ENCODE measurements at regions not wholly inside any gene's neighbourhood (a gene's known extent, or its start where the extent isn't known, plus 50 kb on each side); places are given as distances from the start of the nearest gene placed in this dataset.
A peak's percentile ranks its signal among the peaks of the same experiment; 100 is the strongest.

DNA sequence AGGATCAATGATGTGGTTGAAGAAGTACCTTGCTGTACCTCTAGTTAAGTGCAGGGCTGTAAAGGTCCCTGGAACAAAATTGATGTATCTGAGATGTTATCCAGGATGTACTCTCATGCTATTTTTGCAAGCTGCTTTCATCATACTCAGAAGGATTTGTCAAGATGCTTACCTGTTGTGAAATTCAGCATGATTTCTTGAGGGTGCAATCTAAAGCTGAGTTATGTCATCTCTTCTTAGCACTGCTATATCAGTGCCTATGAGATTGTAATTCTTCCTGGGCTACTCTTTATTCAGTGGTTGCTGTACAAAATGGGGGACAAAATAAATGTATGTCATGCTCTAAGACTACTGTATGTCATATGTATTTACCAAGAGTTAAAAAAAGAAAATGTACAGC is 340.7 kb upstream of the LMO3 start:
- H3K9me2 ChIP-seq (replicated peaks; ENCODE audit: insufficient read depth, low read length) = no peaks in the 10 kb centered on the region
- no peak for TF ChIP-seq EZH2 (optimal IDR thresholded peaks at IDR 0.05; ENCODE audit: low read depth, low read length)
- TF ChIP-seq, protein P1, sequence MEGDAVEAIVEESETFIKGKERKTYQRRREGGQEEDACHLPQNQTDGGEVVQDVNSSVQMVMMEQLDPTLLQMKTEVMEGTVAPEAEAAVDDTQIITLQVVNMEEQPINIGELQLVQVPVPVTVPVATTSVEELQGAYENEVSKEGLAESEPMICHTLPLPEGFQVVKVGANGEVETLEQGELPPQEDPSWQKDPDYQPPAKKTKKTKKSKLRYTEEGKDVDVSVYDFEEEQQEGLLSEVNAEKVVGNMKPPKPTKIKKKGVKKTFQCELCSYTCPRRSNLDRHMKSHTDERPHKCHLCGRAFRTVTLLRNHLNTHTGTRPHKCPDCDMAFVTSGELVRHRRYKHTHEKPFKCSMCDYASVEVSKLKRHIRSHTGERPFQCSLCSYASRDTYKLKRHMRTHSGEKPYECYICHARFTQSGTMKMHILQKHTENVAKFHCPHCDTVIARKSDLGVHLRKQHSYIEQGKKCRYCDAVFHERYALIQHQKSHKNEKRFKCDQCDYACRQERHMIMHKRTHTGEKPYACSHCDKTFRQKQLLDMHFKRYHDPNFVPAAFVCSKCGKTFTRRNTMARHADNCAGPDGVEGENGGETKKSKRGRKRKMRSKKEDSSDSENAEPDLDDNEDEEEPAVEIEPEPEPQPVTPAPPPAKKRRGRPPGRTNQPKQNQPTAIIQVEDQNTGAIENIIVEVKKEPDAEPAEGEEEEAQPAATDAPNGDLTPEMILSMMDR (IDR thresholded peaks at IDR 0.05; ENCODE audit: low read length) = no peak
- TF ChIP-seq EZH2phosphoT487 (IDR thresholded peaks at IDR 0.05; ENCODE audit: low read length) = no peak
- H3K4me3 ChIP-seq (ENCODE audit: low read length) = no peak overlapping the region
- no peak overlapping the region for H3K4me2 ChIP-seq (ENCODE audit: low read depth, low read length)
- H3K27me3 ChIP-seq (replicated peaks; ENCODE audit: insufficient read depth, low read length) = no peaks in the 10 kb centered on the region
- H3K27ac ChIP-seq (ENCODE audit: low read length) = no peak overlapping the region
- H3K9me3 ChIP-seq (replicated peaks; ENCODE audit: insufficient read depth, low read length) = no peaks in the 10 kb centered on the region
- H3F3A ChIP-seq (ENCODE audit: insufficient read depth, low read length) = no peaks in the 10 kb centered on the region
- no peaks in the 10 kb centered on the region for H3K4me1 ChIP-seq (ENCODE audit: low read length)
- H4K20me1 ChIP-seq (ENCODE audit: insufficient read depth, low read length) = no peaks in the 10 kb centered on the region
- no peak overlapping the region for H3K9ac ChIP-seq (ENCODE audit: low read length)
- DNase-seq = no peak
- H3K79me2 ChIP-seq (ENCODE audit: low read length) = no peaks in the 10 kb centered on the region
- no peak overlapping the region for H2AFZ ChIP-seq (ENCODE audit: low read length)
- H3K36me3 ChIP-seq (replicated peaks; ENCODE audit: insufficient read depth, low read length) = no peaks in the 10 kb centered on the region

DNA sequence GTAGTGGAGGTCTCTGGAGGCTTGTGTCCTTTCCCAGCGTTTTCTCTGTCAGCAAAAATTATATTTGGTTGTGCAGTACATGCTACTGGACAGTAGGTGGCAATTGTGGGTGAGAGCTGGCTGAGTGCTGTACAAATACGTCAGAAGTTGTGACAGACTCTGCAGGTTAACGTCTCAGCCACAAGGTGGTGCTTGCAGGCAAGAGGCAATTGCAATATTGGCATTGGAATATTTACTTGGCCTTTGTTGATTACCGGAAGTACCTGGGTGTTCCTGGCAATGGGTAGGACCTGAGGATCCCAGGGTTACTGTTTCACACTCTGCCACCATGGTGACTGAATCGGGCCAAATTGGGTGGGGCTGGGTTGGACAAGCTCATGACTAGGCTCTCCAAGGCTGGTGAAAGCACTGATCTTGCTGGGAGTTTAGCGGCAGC is 333.9 kb upstream of the LMO3 start:
- Histone ChIP-seq H3K4me3 (ENCODE audit: low read length) (no peak overlapping the region), H3K79me2 (ENCODE audit: low read length) (no peaks in the 10 kb centered on the region), H3K36me3 (replicated peaks; ENCODE audit: insufficient read depth, low read length) (no peaks in the 10 kb centered on the region), H3K4me1 (ENCODE audit: low read length) (no peaks in the 10 kb centered on the region), H3K9me3 (replicated peaks; ENCODE audit: insufficient read depth, low read length) (no peaks in the 10 kb centered on the region), H3K27me3 (replicated peaks; ENCODE audit: insufficient read depth, low read length) (no peaks in the 10 kb centered on the region), H3K4me2 (ENCODE audit: low read depth, low read length) (no peak overlapping the region), H3K27ac (ENCODE audit: low read length) (no peak overlapping the region), H2AFZ (ENCODE audit: low read length) (peak overlapping the region; percentile 25; the same call in 1 of the 2 replicates), H3K9ac (ENCODE audit: low read length) (no peak overlapping the region), H4K20me1 (ENCODE audit: insufficient read depth, low read length) (no peaks in the 10 kb centered on the region), H3F3A (ENCODE audit: insufficient read depth, low read length) (no peaks in the 10 kb centered on the region), H3K9me2 (replicated peaks; ENCODE audit: insufficient read depth, low read length) (no peaks in the 10 kb centered on the region)
- TF ChIP-seq, protein P1 (IDR thresholded peaks at IDR 0.05; ENCODE audit: low read length) = peak; percentile 98
- no peak for TF ChIP-seq EZH2 (optimal IDR thresholded peaks at IDR 0.05; ENCODE audit: low read depth, low read length)
- peak; percentile 79 for DNase-seq

DNA sequence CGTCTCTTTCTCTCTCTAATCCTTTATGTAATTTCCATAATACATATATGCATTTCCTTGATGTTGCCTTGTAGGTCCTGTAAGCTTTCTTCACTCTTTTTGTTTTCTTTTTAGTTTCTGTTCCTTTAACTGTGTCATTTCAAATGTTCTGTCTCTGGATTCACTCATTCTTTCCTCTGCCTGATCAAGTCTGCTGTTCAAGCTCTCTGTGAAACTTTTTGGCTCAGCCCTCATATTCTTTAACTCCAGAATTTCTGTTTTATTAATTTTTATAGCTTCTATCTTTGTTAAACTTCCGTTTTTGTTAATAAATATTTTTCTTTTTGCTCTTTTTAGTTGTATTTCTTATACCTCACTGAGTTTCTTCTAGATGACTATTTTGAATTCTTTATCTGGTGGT is 321.3 kb upstream of the LMO3 start:
- H3K79me2 ChIP-seq (ENCODE audit: low read length) = no peaks in the 10 kb centered on the region
- H3K27me3 ChIP-seq (replicated peaks; ENCODE audit: insufficient read depth, low read length) = no peaks in the 10 kb centered on the region
- no peaks in the 10 kb centered on the region for H3K9me3 ChIP-seq (replicated peaks; ENCODE audit: insufficient read depth, low read length)
- H4K20me1 ChIP-seq (ENCODE audit: insufficient read depth, low read length) = no peaks in the 10 kb centered on the region
- H3K9ac ChIP-seq (ENCODE audit: low read length) = no peak overlapping the region
- no peak overlapping the region for H3K4me2 ChIP-seq (ENCODE audit: low read depth, low read length)
- no peaks in the 10 kb centered on the region for H3K4me1 ChIP-seq (ENCODE audit: low read length)
- no peaks in the 10 kb centered on the region for H3K36me3 ChIP-seq (replicated peaks; ENCODE audit: insufficient read depth, low read length)
- no peak for DNase-seq
- no peak for TF ChIP-seq EZH2 (optimal IDR thresholded peaks at IDR 0.05; ENCODE audit: low read depth, low read length)
- no peak overlapping the region for H2AFZ ChIP-seq (ENCODE audit: low read length)
- H3F3A ChIP-seq (ENCODE audit: insufficient read depth, low read length) = no peaks in the 10 kb centered on the region
- H3K27ac ChIP-seq (ENCODE audit: low read length) = no peak overlapping the region
- no peaks in the 10 kb centered on the region for H3K9me2 ChIP-seq (replicated peaks; ENCODE audit: insufficient read depth, low read length)
- H3K4me3 ChIP-seq (ENCODE audit: low read length) = no peak overlapping the region

DNA sequence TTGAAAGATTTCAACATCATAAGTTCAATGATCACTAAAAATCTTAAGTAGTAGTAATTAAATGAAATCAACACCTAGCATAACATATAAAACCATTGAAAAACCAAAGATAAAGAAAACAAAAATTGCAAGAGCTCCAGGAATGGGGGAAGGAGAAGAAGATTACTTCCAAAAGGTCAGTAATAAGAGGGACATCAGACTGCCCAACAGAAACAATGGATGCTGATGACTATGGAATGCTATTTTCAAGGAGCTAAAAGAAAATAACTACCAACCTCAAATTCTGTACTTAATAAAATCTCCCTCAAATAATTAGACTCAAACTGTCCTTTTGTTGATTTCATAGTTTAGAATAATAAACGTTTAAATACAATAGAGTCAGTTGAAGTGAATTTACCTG is 314.5 kb upstream of the LMO3 start:
- H3K4me1 ChIP-seq (ENCODE audit: low read length) = no peaks in the 10 kb centered on the region

More for the DNA sequence above, 314.5 kb upstream of the LMO3 start:
- H3K9ac ChIP-seq (ENCODE audit: low read length) = no peak overlapping the region
- no peak overlapping the region for H3K4me2 ChIP-seq (ENCODE audit: low read depth, low read length)
- H3K4me3 ChIP-seq (ENCODE audit: low read length) = no peak overlapping the region
- no peaks in the 10 kb centered on the region for H3K9me2 ChIP-seq (replicated peaks; ENCODE audit: insufficient read depth, low read length)
- DNase-seq = no peak
- H3K79me2 ChIP-seq (ENCODE audit: low read length) = no peaks in the 10 kb centered on the region
- H2AFZ ChIP-seq (ENCODE audit: low read length) = no peak overlapping the region
- no peaks in the 10 kb centered on the region for H3K36me3 ChIP-seq (replicated peaks; ENCODE audit: insufficient read depth, low read length)
- no peaks in the 10 kb centered on the region for H3F3A ChIP-seq (ENCODE audit: insufficient read depth, low read length)
- H3K9me3 ChIP-seq (replicated peaks; ENCODE audit: insufficient read depth, low read length) = no peaks in the 10 kb centered on the region
- TF ChIP-seq, protein P1 (IDR thresholded peaks at IDR 0.05; ENCODE audit: low read length) = no peak
- no peak for TF ChIP-seq EZH2phosphoT487 (IDR thresholded peaks at IDR 0.05; ENCODE audit: low read length)
- no peak for TF ChIP-seq EZH2 (optimal IDR thresholded peaks at IDR 0.05; ENCODE audit: low read depth, low read length)
- no peaks in the 10 kb centered on the region for H3K27me3 ChIP-seq (replicated peaks; ENCODE audit: insufficient read depth, low read length)
- H3K27ac ChIP-seq (ENCODE audit: low read length) = no peak overlapping the region
- no peaks in the 10 kb centered on the region for H4K20me1 ChIP-seq (ENCODE audit: insufficient read depth, low read length)

All from MM.1S (cell line).